Effector memory CD4-positive, alpha-beta T cell (primary cell): ENCODE measurements at regions not wholly inside any gene's neighbourhood (a gene's known extent, or its start where the extent isn't known, plus 50 kb on each side); places are given as distances from the start of the nearest gene placed in this dataset.
"Not testable (repeated sequence)": the region's sequence is repeated elsewhere in the genome, so short reads cannot be mapped to it uniquely, and the experiment has no call there.

Experiments used
- DNase-seq, 3 donors: peaks; one replicate each; pipeline ENCODE4 v3.0.0-alpha.2; 2020
- H3K27ac ChIP-seq: 2 replicates; pipeline ENCODE4 v1.7.0; 2013; ENCODE audit warnings: mild to moderate bottlenecking, low read length, moderate library complexity; ENCODE audit not compliant: insufficient read depth, poor library complexity, severe bottlenecking
- H3K27me3 ChIP-seq: replicated peaks from 2 replicates; pipeline ENCODE4 v1.7.0; 2013; ENCODE audit warnings: mild to moderate bottlenecking, low read length; ENCODE audit not compliant: insufficient read depth, control insufficient read depth, poor library complexity, severe bottlenecking
- H3K36me3 ChIP-seq: 2 replicates; pipeline ENCODE4 v1.7.0; 2013; ENCODE audit warnings: mild to moderate bottlenecking, low read length, moderate library complexity; ENCODE audit not compliant: control insufficient read depth, insufficient read depth
- H3K4me1 ChIP-seq: 2 replicates; pipeline ENCODE4 v1.7.0; 2013; ENCODE audit warnings: low read length, mild to moderate bottlenecking; ENCODE audit not compliant: control insufficient read depth, insufficient read depth, poor library complexity, severe bottlenecking
- H3K4me3 ChIP-seq: 2 replicates; pipeline ENCODE4 v1.7.0; 2013; ENCODE audit warnings: low read length, low read depth, mild to moderate bottlenecking; ENCODE audit not compliant: insufficient read depth, poor library complexity, severe bottlenecking
- H3K9me3 ChIP-seq: 2 replicates; pipeline ENCODE4 v1.7.0; 2013; ENCODE audit warnings: mild to moderate bottlenecking, low read length, moderate library complexity; ENCODE audit not compliant: control insufficient read depth

DNA sequence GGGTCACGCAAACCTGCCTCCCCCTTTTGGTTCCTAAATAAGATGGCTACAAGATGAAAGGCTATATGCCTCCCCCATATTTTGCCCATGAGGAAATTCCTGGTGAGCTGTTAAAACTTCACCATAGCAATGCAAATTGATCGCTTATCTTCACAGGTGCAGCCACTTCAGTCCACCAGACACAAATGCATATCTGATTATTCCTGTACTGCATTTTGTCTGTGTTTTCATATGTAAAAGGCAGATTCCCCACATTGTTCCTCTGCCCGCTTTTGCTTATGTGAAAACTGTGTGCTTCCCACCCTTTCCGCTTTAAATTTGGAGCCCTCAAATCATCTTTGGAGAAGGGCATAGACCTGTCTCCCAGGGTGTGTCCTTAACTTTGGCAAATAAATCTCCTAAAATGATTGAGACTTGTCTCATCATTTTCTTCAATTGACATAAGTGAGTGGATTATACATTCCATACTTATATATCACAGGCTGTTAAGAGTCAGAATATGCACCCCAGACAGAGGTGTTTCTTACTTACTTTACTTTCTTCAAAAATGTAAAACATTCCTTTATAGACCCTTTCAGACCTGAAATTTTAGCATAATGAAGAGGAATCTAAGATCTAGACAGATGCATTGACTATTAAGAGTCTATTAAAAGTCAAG lies 116.4 kb downstream of the CASP12 start:
- no peak for DNase-seq
- Histone ChIP-seq H3K4me3 (no peak overlapping the region), H3K27ac (no peak overlapping the region), H3K27me3 (no peaks in the 10 kb centered on the region), H3K36me3 (no peaks in the 10 kb centered on the region), H3K4me1 (no peaks in the 10 kb centered on the region), H3K9me3 (no peaks in the 10 kb centered on the region)

DNA sequence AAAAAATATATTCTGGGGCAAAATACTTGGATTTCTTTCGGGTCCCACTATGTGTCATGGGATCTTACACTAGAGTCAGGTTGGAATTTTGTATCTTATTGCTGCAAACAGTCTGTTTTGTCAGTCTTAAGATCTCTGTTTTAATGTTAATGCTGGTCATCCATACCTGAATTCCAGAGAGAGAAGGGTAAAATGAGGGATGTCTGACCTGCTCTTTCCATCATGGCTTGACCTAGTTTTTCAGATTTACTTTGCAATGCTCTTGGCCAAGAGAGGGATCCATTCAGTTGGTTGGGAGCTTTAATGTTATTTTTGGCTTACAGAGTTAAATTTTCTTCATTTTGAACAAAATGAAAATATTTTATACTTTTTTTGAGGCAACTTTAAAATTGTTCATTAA lies 117.2 kb downstream of the CASP12 start:
- Histone ChIP-seq H3K4me1 (no peaks in the 10 kb centered on the region), H3K4me3 (no peak overlapping the region), H3K27ac (no peak overlapping the region), H3K36me3 (no peaks in the 10 kb centered on the region), H3K27me3 (no peaks in the 10 kb centered on the region), H3K9me3 (no peaks in the 10 kb centered on the region)
- no peak for DNase-seq

DNA sequence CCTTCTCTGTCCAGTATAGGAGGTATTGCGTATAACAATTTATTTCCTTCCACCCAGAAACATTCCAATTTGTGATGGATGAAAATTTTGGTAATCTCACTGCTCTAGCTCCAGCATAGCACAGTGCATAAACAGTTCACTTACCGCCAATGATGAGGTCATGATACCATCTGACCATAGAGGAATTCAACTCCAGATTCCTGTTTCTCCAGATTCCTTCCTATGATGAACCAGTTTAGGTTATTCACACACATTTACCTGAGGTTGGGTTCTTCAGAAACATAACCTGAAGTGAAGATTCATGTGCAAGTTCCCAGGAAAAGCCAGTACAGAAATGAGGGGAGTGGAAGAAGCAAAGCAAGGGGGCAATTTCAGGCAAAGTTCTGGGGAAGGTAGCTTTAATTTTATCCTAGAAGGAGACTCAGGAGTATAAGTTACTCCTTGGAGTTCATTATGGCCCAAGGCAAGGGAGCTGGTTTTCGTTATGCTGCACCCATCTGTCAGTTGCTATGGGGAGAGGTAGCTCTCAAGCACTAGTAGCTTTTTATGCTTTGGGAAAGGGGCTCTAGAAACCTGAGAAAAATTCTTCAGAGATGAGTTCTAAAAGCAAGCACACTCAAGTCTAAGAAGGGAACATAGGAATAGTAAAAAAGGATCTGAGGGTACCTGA lies 121.6 kb downstream of the CASP12 start:
- Histone ChIP-seq H3K36me3 (no peaks in the 10 kb centered on the region), H3K4me1 (no peaks in the 10 kb centered on the region), H3K27ac (no peak overlapping the region), H3K27me3 (no peaks in the 10 kb centered on the region), H3K4me3 (no peak overlapping the region), H3K9me3 (no peaks in the 10 kb centered on the region)
- no peak for DNase-seq

DNA sequence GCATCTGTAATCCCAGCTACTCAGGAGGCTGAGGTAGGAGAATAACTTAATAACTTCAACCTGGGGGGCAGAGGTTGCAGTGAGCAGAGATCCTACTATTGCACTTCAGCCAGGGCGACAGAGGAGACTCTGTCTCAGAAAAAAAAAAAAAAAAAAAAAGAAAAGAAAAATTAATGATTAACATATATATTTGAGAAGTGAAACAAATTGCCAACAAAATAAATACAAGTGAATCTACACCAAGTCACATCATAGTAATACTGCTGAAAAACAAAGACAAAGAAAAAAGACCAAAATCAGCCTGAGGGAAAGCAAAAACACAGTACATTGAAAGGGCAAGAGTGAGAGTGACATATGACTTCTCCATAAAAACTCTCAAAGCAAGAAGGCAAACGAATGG lies 123.7 kb downstream of the CASP12 start:
- Histone ChIP-seq H3K4me1 (no peaks in the 10 kb centered on the region), H3K27ac (no peak overlapping the region), H3K4me3 (no peak overlapping the region), H3K36me3 (no peaks in the 10 kb centered on the region), H3K27me3 (no peaks in the 10 kb centered on the region), H3K9me3 (no peaks in the 10 kb centered on the region)
- no peak for DNase-seq

DNA sequence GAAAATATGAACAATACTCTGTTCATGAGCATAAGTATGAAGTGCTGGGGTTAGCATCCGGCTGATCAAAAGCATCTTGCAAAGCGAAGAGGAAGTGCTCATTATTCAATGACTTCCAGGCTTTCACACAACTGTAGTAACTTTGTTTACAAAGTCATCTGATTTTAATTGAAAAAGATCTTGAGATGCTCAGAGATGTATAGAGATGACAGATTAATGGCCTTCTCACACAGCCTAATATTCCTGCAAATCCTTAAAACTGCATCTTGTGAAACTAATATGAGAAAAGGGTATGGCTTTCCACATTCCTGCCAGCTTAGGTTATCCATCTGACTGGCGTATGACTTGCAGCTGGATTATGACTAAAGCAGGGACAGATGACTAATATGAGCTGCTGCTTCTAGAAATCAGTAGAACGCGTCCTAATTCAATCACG lies 125.4 kb downstream of the CASP12 start:
- H3K4me3 ChIP-seq, result no peak overlapping the region
- no peaks in the 10 kb centered on the region for H3K27me3 ChIP-seq
- H3K27ac ChIP-seq, result no peak overlapping the region
- H3K4me1 ChIP-seq, result no peaks in the 10 kb centered on the region
- no peak for DNase-seq
- H3K36me3 ChIP-seq, result no peaks in the 10 kb centered on the region
- H3K9me3 ChIP-seq, result no peaks in the 10 kb centered on the region

DNA sequence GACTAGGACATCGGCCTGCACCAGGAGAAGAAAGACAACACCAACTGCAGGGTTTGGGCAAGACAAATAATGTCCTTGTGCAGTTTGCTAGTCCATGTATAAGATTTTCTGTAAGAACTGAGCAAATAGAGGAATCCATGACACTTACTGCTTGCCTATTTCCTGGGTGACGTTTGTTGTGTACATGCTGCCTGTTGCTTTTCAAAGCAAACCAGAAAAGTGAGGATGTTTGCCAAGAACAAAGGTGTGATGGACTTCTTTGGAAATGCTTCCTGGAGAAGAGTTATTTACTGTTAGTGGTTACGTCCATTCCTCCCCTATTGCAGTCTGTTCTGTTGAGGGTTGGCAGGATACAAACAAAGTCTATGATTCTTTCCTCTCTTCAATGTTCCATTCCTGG lies 126.5 kb downstream of the CASP12 start:
- no peak overlapping the region for H3K4me3 ChIP-seq
- no peaks in the 10 kb centered on the region for H3K4me1 ChIP-seq
- no peaks in the 10 kb centered on the region for H3K27me3 ChIP-seq
- H3K27ac ChIP-seq, result no peak overlapping the region
- no peaks in the 10 kb centered on the region for H3K9me3 ChIP-seq
- no peak for DNase-seq
- H3K36me3 ChIP-seq, result no peaks in the 10 kb centered on the region

DNA sequence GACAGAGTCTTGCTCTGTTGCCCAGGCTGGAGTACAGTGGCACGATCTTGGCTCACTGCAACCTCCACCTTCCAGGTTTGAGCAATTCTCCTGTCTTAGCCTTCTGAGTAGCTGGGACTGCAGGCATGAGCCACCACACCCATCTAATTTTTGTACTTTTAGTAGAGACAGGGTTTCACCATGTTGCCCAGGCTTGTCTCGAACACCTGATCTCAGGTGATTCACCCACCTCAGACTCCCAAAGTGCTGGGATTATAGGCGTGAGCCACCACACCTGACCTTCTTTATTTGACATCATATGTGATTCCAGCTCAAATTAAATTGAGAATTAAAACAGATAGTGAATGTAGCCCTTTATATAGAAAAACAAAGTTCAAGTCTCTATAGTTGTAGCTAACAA lies 127.2 kb downstream of the CASP12 start:
- not testable (repeated sequence) for H3K27ac ChIP-seq, H3K36me3 ChIP-seq, H3K9me3 ChIP-seq, H3K27me3 ChIP-seq, H3K4me1 ChIP-seq, H3K4me3 ChIP-seq, DNase-seq

DNA sequence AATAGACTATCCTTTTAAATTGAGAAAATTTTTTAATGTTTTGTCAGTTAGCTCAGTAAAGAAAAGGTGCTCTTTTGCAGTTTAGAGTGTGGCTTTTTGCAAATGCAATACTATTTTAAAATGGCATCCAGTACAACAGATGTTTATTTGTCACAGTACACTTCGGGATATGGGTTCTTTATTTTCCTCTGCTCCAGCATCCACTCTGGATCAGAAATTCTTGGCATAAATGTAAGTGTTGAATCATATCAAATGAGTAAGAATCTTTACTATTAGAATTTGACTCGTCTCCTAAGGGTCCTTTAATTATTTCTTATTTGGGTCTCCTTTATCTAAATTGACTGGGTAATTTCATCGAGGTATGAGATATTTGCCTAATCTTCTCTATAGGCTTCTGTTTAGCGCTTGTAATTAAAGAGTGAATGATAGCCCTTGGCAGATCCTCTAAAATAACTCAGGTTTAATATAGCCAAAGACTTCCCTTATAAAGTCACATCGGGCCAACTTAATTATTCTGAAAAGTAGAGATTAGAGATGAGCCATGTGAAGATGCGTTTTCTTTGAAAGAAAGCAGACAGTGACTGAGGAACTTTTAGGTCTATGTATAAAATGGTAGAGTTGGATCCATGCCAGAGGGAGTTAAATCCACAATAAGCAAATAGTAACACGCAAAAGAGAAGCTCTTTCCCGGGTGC lies 132.7 kb downstream of the CASP12 start:
- Histone ChIP-seq H3K36me3 (no peaks in the 10 kb centered on the region), H3K4me1 (no peaks in the 10 kb centered on the region)
- DNase-seq, result no peak

DNA sequence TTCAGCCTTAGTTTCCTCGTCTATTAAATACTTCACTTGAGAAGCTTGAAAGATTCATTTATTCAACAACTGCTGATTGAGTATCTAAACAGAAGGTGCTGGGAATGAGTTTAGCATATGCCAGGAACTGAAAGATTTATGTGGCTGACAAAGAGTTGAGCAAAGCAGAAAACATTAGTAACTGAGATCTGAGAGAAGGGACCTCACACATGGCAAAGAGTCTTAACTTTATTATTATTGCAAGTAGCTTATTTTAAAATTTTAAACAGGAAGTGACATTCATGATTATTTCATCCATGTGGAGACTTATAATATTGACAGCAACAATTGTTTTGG lies 133.6 kb downstream of the CASP12 start:
- H3K4me3 ChIP-seq, result no peak overlapping the region
- no peaks in the 10 kb centered on the region for H3K27me3 ChIP-seq
- no peak overlapping the region for H3K27ac ChIP-seq
- H3K9me3 ChIP-seq, result no peaks in the 10 kb centered on the region
- no peak for DNase-seq
- no peaks in the 10 kb centered on the region for H3K4me1 ChIP-seq
- no peaks in the 10 kb centered on the region for H3K36me3 ChIP-seq

More for the DNA sequence above, 132.7 kb downstream of the CASP12 start:
- Histone ChIP-seq H3K27me3 (no peaks in the 10 kb centered on the region), H3K9me3 (no peaks in the 10 kb centered on the region), H3K27ac (no peak overlapping the region), H3K4me3 (no peak overlapping the region)

DNA sequence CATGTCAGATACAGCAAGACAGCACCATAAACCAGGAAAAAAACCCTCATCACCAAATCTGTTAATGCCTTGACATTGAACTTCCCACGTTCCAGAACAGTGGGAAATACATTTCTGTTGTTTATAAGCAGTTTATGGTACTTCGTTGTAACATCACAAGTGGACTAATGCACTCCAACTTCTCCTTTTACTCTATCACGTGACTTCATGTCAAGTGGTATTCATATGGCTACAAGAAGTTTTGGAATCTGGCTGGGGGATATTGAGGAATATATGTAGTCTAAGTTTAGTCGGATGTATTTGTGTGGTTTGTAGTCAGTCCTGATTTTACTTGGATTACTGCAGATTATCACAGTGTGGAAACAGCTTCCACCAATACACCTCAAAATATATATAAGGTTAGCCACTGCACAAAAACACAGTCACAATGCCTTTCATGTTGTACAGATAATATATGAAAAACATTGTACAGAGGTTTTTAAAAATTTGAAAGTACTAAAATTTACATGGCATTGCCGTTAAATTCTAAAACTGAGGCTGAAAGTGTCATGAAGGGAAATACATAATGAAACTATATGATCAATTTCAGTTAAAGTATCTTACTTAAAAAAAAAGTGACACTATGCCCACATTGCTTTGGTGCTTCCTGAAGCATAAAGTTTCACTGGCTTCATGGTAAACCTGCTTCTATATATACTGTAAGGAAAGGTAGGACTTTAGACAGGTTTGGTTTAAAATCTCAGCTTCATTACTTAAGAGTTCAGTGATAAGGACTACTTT lies 134.1 kb downstream of the CASP12 start:
- no peaks in the 10 kb centered on the region for H3K36me3 ChIP-seq
- H3K9me3 ChIP-seq, result no peaks in the 10 kb centered on the region
- no peak overlapping the region for H3K27ac ChIP-seq
- no peak overlapping the region for H3K4me3 ChIP-seq
- H3K27me3 ChIP-seq, result no peaks in the 10 kb centered on the region
- H3K4me1 ChIP-seq, result no peaks in the 10 kb centered on the region
- no peak for DNase-seq
